Trophoblast cell (in vitro differentiated cells and primary cell): ENCODE measurements at regions not wholly inside any gene's neighbourhood (a gene's known extent, or its start where the extent isn't known, plus 50 kb on each side); places are given as distances from the start of the nearest gene placed in this dataset.

Experiments used
- DNase-seq, 2 donors: peaks; one replicate each; pipeline ENCODE4 v3.0.0-alpha.2; 2016
- H2AFZ ChIP-seq: 2 replicates; pipeline ENCODE4 v1.6.1; 2013; ENCODE audit warnings: low read length, moderate library complexity, mild to moderate bottlenecking; ENCODE audit not compliant: insufficient read depth, poor library complexity
- H2AK5ac ChIP-seq: 2 replicates; pipeline ENCODE4 v1.6.1; 2013; ENCODE audit warnings: mild to moderate bottlenecking, low read length
- H2BK120ac ChIP-seq: 2 replicates; pipeline ENCODE4 v1.6.1; 2013; ENCODE audit warnings: low read length, mild to moderate bottlenecking, moderate library complexity; ENCODE audit not compliant: insufficient read depth, poor library complexity
- H2BK12ac ChIP-seq: 2 replicates; pipeline ENCODE4 v1.6.1; 2013; ENCODE audit warnings: mild to moderate bottlenecking, low read length, moderate library complexity
- H2BK5ac ChIP-seq: 2 replicates; pipeline ENCODE4 v1.6.1; 2013; ENCODE audit warnings: low read length, low read depth, moderate library complexity, mild to moderate bottlenecking; ENCODE audit not compliant: poor library complexity
- H3K14ac ChIP-seq: 2 replicates; pipeline ENCODE4 v1.6.1; 2013; ENCODE audit warnings: mild to moderate bottlenecking, low read length
- H3K18ac ChIP-seq: 2 replicates; pipeline ENCODE4 v1.6.1; 2013; ENCODE audit warnings: mild to moderate bottlenecking, low read length
- H3K23ac ChIP-seq: 2 replicates; pipeline ENCODE4 v1.6.1; 2013; ENCODE audit warnings: low read length
- H3K27ac ChIP-seq: 2 replicates; pipeline ENCODE4 v1.5.1; 2013; ENCODE audit warnings: low read depth, mild to moderate bottlenecking, inconsistent platforms, low read length, moderate library complexity
- H3K27me3 ChIP-seq: 2 replicates; pipeline ENCODE4 v1.6.1; 2013; ENCODE audit warnings: inconsistent platforms, mild to moderate bottlenecking, low read length, moderate library complexity; ENCODE audit not compliant: insufficient read depth
- H3K36me3 ChIP-seq, 2 experiments: 1 replicate in 1 of 2; 2 replicates in 1 of 2; pipeline ENCODE4 v1.6.1; 2013; ENCODE audit warnings: low read length in 2 of 2, mild to moderate bottlenecking in 2 of 2, moderate library complexity in 1 of 2; ENCODE audit not compliant: insufficient read depth in 2 of 2, control insufficient read depth in 1 of 2
- H3K4ac ChIP-seq: 2 replicates; pipeline ENCODE4 v1.6.1; 2013; ENCODE audit warnings: low read depth, mild to moderate bottlenecking, low read length, moderate library complexity
- H3K4me1 ChIP-seq, 2 experiments: 1 replicate in 1 of 2; 2 replicates in 1 of 2; pipeline ENCODE4 v1.6.1; 2013; ENCODE audit warnings: low read length in 2 of 2, mild to moderate bottlenecking in 2 of 2, moderate library complexity in 1 of 2; ENCODE audit not compliant: insufficient read depth in 2 of 2, control insufficient read depth in 1 of 2
- H3K4me2 ChIP-seq: 2 replicates; pipeline ENCODE4 v1.6.1; 2013; ENCODE audit warnings: inconsistent platforms, mild to moderate bottlenecking, low read length, moderate library complexity
- H3K4me3 ChIP-seq: 2 replicates; pipeline ENCODE4 v1.5.1; 2013; ENCODE audit warnings: mild to moderate bottlenecking, low read depth, low read length, inconsistent platforms
- H3K79me1 ChIP-seq: one replicate; pipeline ENCODE4 v1.6.1; 2013; ENCODE audit warnings: low read length
- H3K79me2 ChIP-seq: 2 replicates; pipeline ENCODE4 v1.6.1; 2013; ENCODE audit warnings: low read length, mild to moderate bottlenecking; ENCODE audit not compliant: control insufficient read depth, insufficient read depth, poor library complexity
- H3K9ac ChIP-seq: 2 replicates; pipeline ENCODE4 v1.6.1; 2013; ENCODE audit warnings: mild to moderate bottlenecking, low read length
- H3K9me3 ChIP-seq: 2 replicates; pipeline ENCODE4 v1.6.1; 2013; ENCODE audit warnings: low read depth, mild to moderate bottlenecking, control low read depth, inconsistent platforms, low read length; ENCODE audit not compliant: insufficient read depth
- H4K12ac ChIP-seq: 2 replicates; pipeline ENCODE4 v1.6.1; 2013; ENCODE audit warnings: low read depth, mild to moderate bottlenecking, low read length, moderate library complexity
- H4K8ac ChIP-seq: 2 replicates; pipeline ENCODE4 v1.6.1; 2013; ENCODE audit warnings: low read depth, mild to moderate bottlenecking, low read length, moderate library complexity
- H4K91ac ChIP-seq: one replicate; pipeline ENCODE4 v1.6.1; 2013; ENCODE audit warnings: low read depth, mild to moderate bottlenecking, low read length, moderate library complexity
- WGBS: extraction: QIAGEN DNeasy Blood & Tissue Kit; methylation state at CpG from one replicate; pipeline ENCODE4 v1.1.7; 2013; ENCODE audit warnings: missing lambda C conversion rate; ENCODE audit not compliant: insufficient read length, insufficient coverage; ENCODE audit errors: extremely low coverage; 5-methylcytosine and 5-hydroxymethylcytosine counted together

- Histone ChIP-seq H3K18ac (no peak overlapping the region), H3K4me2 (peak overlapping the region; percentile 39), H3K9ac (no peak overlapping the region), H4K8ac (no peak overlapping the region), H4K12ac (no peak overlapping the region), H3K79me2 (no peaks in the 10 kb centered on the region), H3K4me3 (no peak overlapping the region), H2AK5ac (no peak overlapping the region), H3K4me1 (peaks cover 7 to 14% of the 10 kb centered on the region in 2 experiments), H2AFZ (no peak overlapping the region), H3K4ac (no peak overlapping the region), H3K79me1 (peaks cover 5% of the 10 kb centered on the region), H3K9me3 (no peaks in the 10 kb centered on the region), H2BK12ac (no peak overlapping the region), H3K36me3 (no peaks in the 10 kb centered on the region), H3K27ac (peak overlapping the region; percentile 84), H3K27me3 (no peaks in the 10 kb centered on the region), H4K91ac (no peak overlapping the region), H2BK120ac (no peak overlapping the region), H3K23ac (no peak overlapping the region), H2BK5ac (no peak overlapping the region), H3K14ac (no peak overlapping the region)
- peak in 1 of 2 donors; percentile 35 for DNase-seq
- no CpG with 5 or more reads among the region's 5 CpGs for WGBS
Observed at GRCh38 chr2:19187323-19188020, 171.0 kb downstream of the OSR1 start.

GRCh38 chr2:19185086-19185485 lies 173.3 kb downstream of the OSR1 start:
- Histone ChIP-seq H3K4me1 (peaks cover 7 to 14% of the 10 kb centered on the region in 2 experiments), H3K79me2 (no peaks in the 10 kb centered on the region), H4K12ac (no peak overlapping the region), H3K27me3 (no peaks in the 10 kb centered on the region), H3K4me3 (no peak overlapping the region), H3K18ac (peak overlapping the region; percentile 80), H3K23ac (no peak overlapping the region), H2BK12ac (peak overlapping the region; percentile 91), H3K9me3 (no peaks in the 10 kb centered on the region), H3K4ac (peak overlapping the region; percentile 47), H2BK5ac (peak overlapping the region; percentile 76), H4K8ac (peak overlapping the region; percentile 60), H3K9ac (no peak overlapping the region), H3K79me1 (peaks cover 5% of the 10 kb centered on the region), H4K91ac (peak overlapping the region; percentile 70), H3K14ac (peak overlapping the region; percentile 77), H3K27ac (no peak overlapping the region), H2AK5ac (peak overlapping the region; percentile 59), H2BK120ac (peak overlapping the region; percentile 53), H2AFZ (peak overlapping the region; percentile 35), H3K36me3 (no peaks in the 10 kb centered on the region), H3K4me2 (no peak overlapping the region)
- DNase-seq, result no peak
- no CpG with 5 or more reads among the region's 4 CpGs for WGBS

GRCh38 chr2:19178175-19178574 lies 180.2 kb downstream of the OSR1 start:
- H3K18ac ChIP-seq, result no peak overlapping the region
- no peak overlapping the region for H2BK12ac ChIP-seq
- H3K4me2 ChIP-seq, result no peak overlapping the region
- H3K27ac ChIP-seq, result no peak overlapping the region
- peaks cover 6 to 7% of the 10 kb centered on the region in 2 experiments for H3K4me1 ChIP-seq
- no peak overlapping the region for H3K9ac ChIP-seq
- no peak overlapping the region for H4K12ac ChIP-seq
- no peaks in the 10 kb centered on the region for H3K79me2 ChIP-seq
- H4K91ac ChIP-seq, result no peak overlapping the region
- no peak overlapping the region for H2AFZ ChIP-seq
- H3K36me3 ChIP-seq, result no peaks in the 10 kb centered on the region
- DNase-seq, result peak; percentile 64 to 77
- H3K4ac ChIP-seq, result no peak overlapping the region
- no CpG with 5 or more reads among the region's 2 CpGs for WGBS
- no peak overlapping the region for H2BK5ac ChIP-seq
- H2BK120ac ChIP-seq, result no peak overlapping the region
- H3K9me3 ChIP-seq, result no peaks in the 10 kb centered on the region
- no peak overlapping the region for H4K8ac ChIP-seq
- no peak overlapping the region for H3K4me3 ChIP-seq
- no peaks in the 10 kb centered on the region for H3K27me3 ChIP-seq
- no peak overlapping the region for H3K14ac ChIP-seq
- H3K23ac ChIP-seq, result no peak overlapping the region
- no peak overlapping the region for H2AK5ac ChIP-seq
- no peaks in the 10 kb centered on the region for H3K79me1 ChIP-seq

GRCh38 chr2:19176977-19177376 lies 181.4 kb downstream of the OSR1 start:
- no peak overlapping the region for H3K4me3 ChIP-seq
- H3K27me3 ChIP-seq, result no peaks in the 10 kb centered on the region
- H4K8ac ChIP-seq, result no peak overlapping the region
- no peak overlapping the region for H2BK5ac ChIP-seq
- H3K9me3 ChIP-seq, result no peaks in the 10 kb centered on the region
- no peaks in the 10 kb centered on the region for H3K79me2 ChIP-seq
- no CpG with 5 or more reads among the region's 4 CpGs for WGBS
- H2BK12ac ChIP-seq, result no peak overlapping the region
- H3K9ac ChIP-seq, result no peak overlapping the region
- no peak overlapping the region for H4K91ac ChIP-seq
- H3K4ac ChIP-seq, result no peak overlapping the region
- DNase-seq, result peak; percentile 35 to 79
- H3K79me1 ChIP-seq, result no peaks in the 10 kb centered on the region
- H3K4me1 ChIP-seq, result peaks cover 6 to 7% of the 10 kb centered on the region in 2 experiments
- H3K27ac ChIP-seq, result no peak overlapping the region
- H3K4me2 ChIP-seq, result no peak overlapping the region
- H3K36me3 ChIP-seq, result no peaks in the 10 kb centered on the region
- H3K14ac ChIP-seq, result no peak overlapping the region
- H2BK120ac ChIP-seq, result no peak overlapping the region
- no peak overlapping the region for H2AK5ac ChIP-seq
- H3K23ac ChIP-seq, result no peak overlapping the region
- H4K12ac ChIP-seq, result no peak overlapping the region
- H2AFZ ChIP-seq, result no peak overlapping the region
- H3K18ac ChIP-seq, result no peak overlapping the region
